Gastrocnemius medialis (tissue), 4 donors: ENCODE measurements at regions not wholly inside any gene's neighbourhood (a gene's known extent, or its start where the extent isn't known, plus 50 kb on each side); places are given as distances from the start of the nearest gene placed in this dataset.

Experiments used
- ATAC-seq, 2 donors: fragments of 150-250 bp; one replicate each; pipeline ENCODE4 v1.9.1; 2016
- DNase-seq, 2 donors: peaks; one replicate each; pipeline ENCODE4 v3.0.0-alpha.2; 2019
- H3K27ac ChIP-seq, 4 donors: fragments of 200-600 bp; sonication (generic); 1 replicate in 1 of 4; 2 replicates in 3 of 4; pipeline ENCODE4 v1.5.1; 2016 to 2018; ENCODE audit warnings: mild to moderate bottlenecking in 2 of 4, moderate library complexity in 1 of 4
- H3K27me3 ChIP-seq, 3 donors: fragments of 200-600 bp; sonication (generic) in 2 of 3; 1 replicate in 1 of 3; 2 replicates in 2 of 3; pipeline versions ENCODE4 v1.5.1 to v1.6.0; 2016 to 2019; ENCODE audit warnings: mild to moderate bottlenecking in 1 of 3, moderate library complexity in 1 of 3
- H3K36me3 ChIP-seq, 2 donors: fragments of 200-600 bp; sonication (generic) in 1 of 2; one replicate each; pipeline ENCODE4 v1.5.1; 2017 to 2018
- H3K4me1 ChIP-seq, 2 donors: fragments of 200-600 bp; sonication (generic) in 1 of 2; one replicate each; pipeline ENCODE4 v1.5.1; 2016 to 2017; ENCODE audit warnings: mild to moderate bottlenecking in 2 of 2
- H3K4me3 ChIP-seq, 4 donors: fragments of 200-600 bp; sonication (generic) in 3 of 4; 1 replicate in 1 of 4; 2 replicates in 3 of 4; pipeline ENCODE4 v1.5.1; 2016 to 2019; ENCODE audit warnings: mild to moderate bottlenecking in 2 of 4
- H3K9me3 ChIP-seq, 3 donors: fragments of 200-600 bp; sonication (generic) in 2 of 3; 1 replicate in 1 of 3; 2 replicates in 2 of 3; pipeline ENCODE4 v1.5.1; 2016 to 2019
- CTCF ChIP-seq, 5 experiments: fragments of 450-650 bp in 3 of 5; fragments of 200-600 bp in 2 of 5; sonication (generic) in 2 of 5; IDR thresholded peaks in 4 of 5; conservative IDR thresholded peaks in 1 of 5; 1 replicate in 4 of 5; 2 replicates in 1 of 5; pipeline ENCODE4 v1.5.1; 2016 to 2019; ENCODE audit warnings: antibody characterized with exemption in 5 of 5, mild to moderate bottlenecking in 3 of 5, moderate library complexity in 3 of 5
- POLR2A ChIP-seq, 2 donors: fragments of 450-650 bp; IDR thresholded peaks; one replicate each; pipeline ENCODE4 v1.6.1; 2017; ENCODE audit warnings: antibody characterized with exemption in 2 of 2, mild to moderate bottlenecking in 2 of 2, moderate library complexity in 2 of 2
- in situ Hi-C, 4 donors: fragments of 200-750 bp; cut with MboI; loops; one replicate each; pipeline versions ENCODE4 v1.15.0 to v1.8.0; 2017; ENCODE audit warnings: low sequenced_read_pairs in 4 of 4
- intact Hi-C: fragments of 100-400 bp; cut with DNase I; formaldehyde crosslinking; loops from one replicate; pipeline ENCODE4 v1.15.1; 2023; ENCODE audit warnings: low total_unique reads

DNA sequence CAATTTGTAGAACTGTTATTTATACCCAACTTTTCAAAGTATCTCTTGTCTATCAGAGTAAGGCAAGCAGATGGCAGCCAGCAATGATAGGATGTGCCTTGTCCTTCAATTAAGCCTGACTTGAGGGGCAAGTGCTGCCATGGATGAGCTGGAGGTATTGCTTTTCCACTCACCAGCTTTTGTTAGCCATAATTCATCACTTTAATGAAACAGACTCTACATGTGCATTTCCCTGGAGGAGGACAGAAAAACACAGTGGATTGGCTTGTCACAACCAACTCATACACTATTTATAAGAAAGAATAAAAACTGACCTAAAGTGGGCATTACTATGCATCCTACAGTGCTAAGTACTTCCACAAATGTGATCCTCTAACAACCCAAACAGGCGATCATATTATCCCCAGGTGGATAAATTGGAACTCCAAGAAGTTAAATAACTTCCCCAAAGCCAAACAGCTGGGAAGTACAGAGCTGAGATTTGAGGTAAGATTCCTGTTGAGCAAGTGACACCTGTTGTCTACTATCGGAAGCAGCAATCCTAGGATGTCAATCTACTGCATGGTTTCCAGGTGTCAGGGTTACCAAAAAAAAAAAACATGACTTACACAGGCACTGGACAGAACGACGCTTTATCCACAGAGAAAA lies 73.9 kb upstream of the NRSN1 start:
- no peaks in the 10 kb centered on the region for H3K27me3 ChIP-seq
- no peak overlapping the region for H3K4me3 ChIP-seq
- DNase-seq: no peak
- in situ Hi-C loops: no loop called here
- intact Hi-C loops: no loop called here
- ATAC-seq: no peak
- no peaks in the 10 kb centered on the region for H3K36me3 ChIP-seq
- no peak overlapping the region for H3K27ac ChIP-seq
- no peaks in the 10 kb centered on the region for H3K9me3 ChIP-seq
- TF ChIP-seq CTCF (IDR thresholded peaks at IDR 0.05 in 4 of 5, conservative IDR thresholded peaks at IDR 0.05 in 1 of 5) (no peak), POLR2A (IDR thresholded peaks at IDR 0.05) (no peak)
- no peaks in the 10 kb centered on the region for H3K4me1 ChIP-seq

- no peaks in the 10 kb centered on the region for H3K27me3 ChIP-seq
- in situ Hi-C loops (no loop called here), intact Hi-C loops (no loop called here)
- no peak for TF ChIP-seq CTCF (IDR thresholded peaks at IDR 0.05 in 4 of 5, conservative IDR thresholded peaks at IDR 0.05 in 1 of 5)
- TF ChIP-seq POLR2A (IDR thresholded peaks at IDR 0.05): no peak
- no peaks in the 10 kb centered on the region for H3K36me3 ChIP-seq
- no peaks in the 10 kb centered on the region for H3K4me1 ChIP-seq
- H3K4me3 ChIP-seq: no peak overlapping the region
- H3K27ac ChIP-seq: no peak overlapping the region
- DNase-seq (no peak), ATAC-seq (no peak)
- H3K9me3 ChIP-seq: no peaks in the 10 kb centered on the region
Measured at GRCh38 chr6:24052590-24052961, 73.4 kb upstream of the NRSN1 start.

- ATAC-seq: no peak
Measured at GRCh38 chr6:24053057-24053456, 73.0 kb upstream of the NRSN1 start.

DNA sequence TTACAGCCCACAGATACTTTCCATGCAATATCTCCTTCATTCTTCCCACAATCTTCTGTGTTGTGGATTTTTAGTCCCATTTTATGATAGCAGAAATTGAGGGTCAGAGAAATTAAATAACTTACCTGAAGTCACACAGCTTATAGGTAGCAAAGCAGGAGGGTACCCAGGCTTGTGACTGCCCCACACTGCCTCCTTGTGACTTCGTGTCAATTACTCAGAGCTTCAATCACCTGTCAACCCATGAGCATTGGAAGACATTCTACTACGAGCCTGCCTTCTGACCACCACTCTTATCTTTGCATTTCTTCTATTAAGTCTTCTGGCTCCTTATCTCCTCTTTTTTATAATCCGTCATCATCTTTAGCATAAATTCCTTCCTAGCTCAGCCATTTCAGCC lies 71.6 kb upstream of the NRSN1 start:
- TF ChIP-seq CTCF (IDR thresholded peaks at IDR 0.05 in 4 of 5, conservative IDR thresholded peaks at IDR 0.05 in 1 of 5) (no peak), POLR2A (IDR thresholded peaks at IDR 0.05) (no peak)
- no peaks in the 10 kb centered on the region for H3K36me3 ChIP-seq
- in situ Hi-C loops: no loop called here

More at GRCh38 chr6:24053057-24053456, 73.0 kb upstream of the NRSN1 start:
- Histone ChIP-seq H3K27me3 (no peaks in the 10 kb centered on the region), H3K36me3 (no peaks in the 10 kb centered on the region), H3K4me3 (no peak overlapping the region), H3K27ac (no peak overlapping the region), H3K9me3 (no peaks in the 10 kb centered on the region), H3K4me1 (no peaks in the 10 kb centered on the region)
- intact Hi-C loops (no loop called here), in situ Hi-C loops (no loop called here)
- no peak for DNase-seq
- TF ChIP-seq CTCF (IDR thresholded peaks at IDR 0.05 in 4 of 5, conservative IDR thresholded peaks at IDR 0.05 in 1 of 5) (no peak), POLR2A (IDR thresholded peaks at IDR 0.05) (no peak)

DNA sequence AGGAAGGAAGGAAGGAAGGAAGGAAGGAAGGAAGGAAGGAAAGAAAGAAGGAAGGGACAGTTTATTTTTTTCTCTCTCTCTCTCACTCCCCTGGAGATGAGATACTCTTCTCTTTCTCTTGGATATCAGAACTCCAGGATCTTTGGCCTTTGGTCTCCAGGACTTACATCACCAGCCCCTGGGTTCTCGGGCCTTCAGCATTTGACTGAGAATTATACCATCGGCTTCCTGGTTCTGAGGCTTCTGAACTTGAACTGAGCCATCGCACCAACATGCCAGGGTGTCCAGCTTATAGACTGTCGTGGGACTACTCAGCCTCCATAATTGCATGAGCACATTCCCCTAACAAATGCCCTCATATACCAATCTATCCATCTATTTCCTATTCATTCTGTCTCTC lies 69.4 kb upstream of the NRSN1 start:
- intact Hi-C loops (no loop called here), in situ Hi-C loops (no loop called here)
- DNase-seq (no peak), ATAC-seq (no peak)
- H3K27ac ChIP-seq: no peak overlapping the region
- no peaks in the 10 kb centered on the region for H3K9me3 ChIP-seq
- no peaks in the 10 kb centered on the region for H3K4me1 ChIP-seq
- no peaks in the 10 kb centered on the region for H3K36me3 ChIP-seq
- no peak overlapping the region for H3K4me3 ChIP-seq
- no peaks in the 10 kb centered on the region for H3K27me3 ChIP-seq
- TF ChIP-seq CTCF (IDR thresholded peaks at IDR 0.05 in 4 of 5, conservative IDR thresholded peaks at IDR 0.05 in 1 of 5): no peak
- no peak for TF ChIP-seq POLR2A (IDR thresholded peaks at IDR 0.05)

More for the DNA sequence above, 71.6 kb upstream of the NRSN1 start:
- Histone ChIP-seq H3K4me3 (no peak overlapping the region), H3K27ac (no peak overlapping the region), H3K27me3 (no peaks in the 10 kb centered on the region), H3K9me3 (no peaks in the 10 kb centered on the region), H3K4me1 (no peaks in the 10 kb centered on the region)
- no peak for DNase-seq
- no peak for ATAC-seq
- intact Hi-C loops: no loop called here
